GM23338 (cell line): ENCODE measurements at regions not wholly inside any gene's neighbourhood (a gene's known extent, or its start where the extent isn't known, plus 50 kb on each side); places are given as distances from the start of the nearest gene placed in this dataset.

ENCODE experiments used
- CREB1 ChIP-seq: fragments of 250-450 bp; sonication (Bioruptor Pico); IDR thresholded peaks from 2 replicates; pipeline ENCODE4 v1.5.0; 2020; ENCODE audit warnings: low read depth, mild to moderate bottlenecking, moderate library complexity
- EZH2 ChIP-seq: fragments of 200-600 bp; sonication (generic); IDR thresholded peaks from one replicate; pipeline ENCODE4 v1.8.0; 2017; ENCODE audit warnings: antibody characterized with exemption, mild to moderate bottlenecking, low read depth; ENCODE audit not compliant: unreplicated experiment
- EZH2phosphoT487 ChIP-seq: fragments of 200-600 bp; sonication (generic); IDR thresholded peaks from one replicate; pipeline ENCODE4 v1.8.1; 2018; ENCODE audit warnings: antibody characterized with exemption; ENCODE audit not compliant: unreplicated experiment
- POLR2AphosphoS5 ChIP-seq: IDR thresholded peaks from 2 replicates; pipeline ENCODE4 v1.6.1; 2016; ENCODE audit warnings: antibody characterized with exemption, low read depth
- TF ChIP-seq, protein P1 (sequence below), 2 experiments: fragments of 200-600 bp in 1 of 2; sonication (generic) in 1 of 2; conservative IDR thresholded peaks; 2 replicates each; pipeline versions ENCODE4 v1.5.1 to v1.6.1; 2016 to 2017; ENCODE audit warnings: antibody characterized with exemption in 2 of 2, low read depth in 2 of 2, mild to moderate bottlenecking in 2 of 2, moderate library complexity in 1 of 2
- TF ChIP-seq, protein P2 (sequence below): IDR thresholded peaks from one replicate; pipeline ENCODE4 v1.6.1; 2018; ENCODE audit warnings: antibody characterized with exemption; ENCODE audit not compliant: unreplicated experiment

DNA sequence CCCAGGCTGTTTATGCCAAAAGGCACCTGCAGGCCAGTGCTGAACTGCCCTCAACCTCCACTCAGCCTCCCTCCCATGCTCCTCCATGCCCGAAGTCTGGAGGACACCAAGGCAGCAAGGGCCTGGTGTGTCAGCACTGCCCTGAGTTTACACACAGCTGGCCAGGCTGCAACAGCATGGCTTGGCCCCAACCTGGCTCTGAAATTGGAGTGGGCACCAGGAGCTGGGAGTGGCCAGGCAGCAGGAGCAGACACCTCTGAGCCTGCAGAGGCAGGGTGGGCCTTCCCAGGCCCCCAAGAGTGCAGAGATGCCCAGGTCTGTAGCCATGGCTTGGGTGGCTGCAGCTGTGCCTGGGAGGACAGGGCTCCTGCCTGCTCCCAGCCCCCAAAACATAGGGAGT lies 571.2 kb upstream of the ACTRT1 start:
- TF ChIP-seq, protein P1, sequence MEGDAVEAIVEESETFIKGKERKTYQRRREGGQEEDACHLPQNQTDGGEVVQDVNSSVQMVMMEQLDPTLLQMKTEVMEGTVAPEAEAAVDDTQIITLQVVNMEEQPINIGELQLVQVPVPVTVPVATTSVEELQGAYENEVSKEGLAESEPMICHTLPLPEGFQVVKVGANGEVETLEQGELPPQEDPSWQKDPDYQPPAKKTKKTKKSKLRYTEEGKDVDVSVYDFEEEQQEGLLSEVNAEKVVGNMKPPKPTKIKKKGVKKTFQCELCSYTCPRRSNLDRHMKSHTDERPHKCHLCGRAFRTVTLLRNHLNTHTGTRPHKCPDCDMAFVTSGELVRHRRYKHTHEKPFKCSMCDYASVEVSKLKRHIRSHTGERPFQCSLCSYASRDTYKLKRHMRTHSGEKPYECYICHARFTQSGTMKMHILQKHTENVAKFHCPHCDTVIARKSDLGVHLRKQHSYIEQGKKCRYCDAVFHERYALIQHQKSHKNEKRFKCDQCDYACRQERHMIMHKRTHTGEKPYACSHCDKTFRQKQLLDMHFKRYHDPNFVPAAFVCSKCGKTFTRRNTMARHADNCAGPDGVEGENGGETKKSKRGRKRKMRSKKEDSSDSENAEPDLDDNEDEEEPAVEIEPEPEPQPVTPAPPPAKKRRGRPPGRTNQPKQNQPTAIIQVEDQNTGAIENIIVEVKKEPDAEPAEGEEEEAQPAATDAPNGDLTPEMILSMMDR (conservative IDR thresholded peaks at IDR 0.05; ENCODE audit: low read depth in 2 of 2): no peak
- TF ChIP-seq EZH2 (no peak), EZH2phosphoT487 (no peak), CREB1 (CRISPR knock-in tag) (no peak), POLR2AphosphoS5 (no peak)
- TF ChIP-seq, protein P2, sequence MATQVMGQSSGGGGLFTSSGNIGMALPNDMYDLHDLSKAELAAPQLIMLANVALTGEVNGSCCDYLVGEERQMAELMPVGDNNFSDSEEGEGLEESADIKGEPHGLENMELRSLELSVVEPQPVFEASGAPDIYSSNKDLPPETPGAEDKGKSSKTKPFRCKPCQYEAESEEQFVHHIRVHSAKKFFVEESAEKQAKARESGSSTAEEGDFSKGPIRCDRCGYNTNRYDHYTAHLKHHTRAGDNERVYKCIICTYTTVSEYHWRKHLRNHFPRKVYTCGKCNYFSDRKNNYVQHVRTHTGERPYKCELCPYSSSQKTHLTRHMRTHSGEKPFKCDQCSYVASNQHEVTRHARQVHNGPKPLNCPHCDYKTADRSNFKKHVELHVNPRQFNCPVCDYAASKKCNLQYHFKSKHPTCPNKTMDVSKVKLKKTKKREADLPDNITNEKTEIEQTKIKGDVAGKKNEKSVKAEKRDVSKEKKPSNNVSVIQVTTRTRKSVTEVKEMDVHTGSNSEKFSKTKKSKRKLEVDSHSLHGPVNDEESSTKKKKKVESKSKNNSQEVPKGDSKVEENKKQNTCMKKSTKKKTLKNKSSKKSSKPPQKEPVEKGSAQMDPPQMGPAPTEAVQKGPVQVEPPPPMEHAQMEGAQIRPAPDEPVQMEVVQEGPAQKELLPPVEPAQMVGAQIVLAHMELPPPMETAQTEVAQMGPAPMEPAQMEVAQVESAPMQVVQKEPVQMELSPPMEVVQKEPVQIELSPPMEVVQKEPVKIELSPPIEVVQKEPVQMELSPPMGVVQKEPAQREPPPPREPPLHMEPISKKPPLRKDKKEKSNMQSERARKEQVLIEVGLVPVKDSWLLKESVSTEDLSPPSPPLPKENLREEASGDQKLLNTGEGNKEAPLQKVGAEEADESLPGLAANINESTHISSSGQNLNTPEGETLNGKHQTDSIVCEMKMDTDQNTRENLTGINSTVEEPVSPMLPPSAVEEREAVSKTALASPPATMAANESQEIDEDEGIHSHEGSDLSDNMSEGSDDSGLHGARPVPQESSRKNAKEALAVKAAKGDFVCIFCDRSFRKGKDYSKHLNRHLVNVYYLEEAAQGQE: no peak
